ENCODE measurements at regions not wholly inside any gene's neighbourhood (a gene's known extent, or its start where the extent isn't known, plus 50 kb on each side); places are given as distances from the start of the nearest gene placed in this dataset.

DNA sequence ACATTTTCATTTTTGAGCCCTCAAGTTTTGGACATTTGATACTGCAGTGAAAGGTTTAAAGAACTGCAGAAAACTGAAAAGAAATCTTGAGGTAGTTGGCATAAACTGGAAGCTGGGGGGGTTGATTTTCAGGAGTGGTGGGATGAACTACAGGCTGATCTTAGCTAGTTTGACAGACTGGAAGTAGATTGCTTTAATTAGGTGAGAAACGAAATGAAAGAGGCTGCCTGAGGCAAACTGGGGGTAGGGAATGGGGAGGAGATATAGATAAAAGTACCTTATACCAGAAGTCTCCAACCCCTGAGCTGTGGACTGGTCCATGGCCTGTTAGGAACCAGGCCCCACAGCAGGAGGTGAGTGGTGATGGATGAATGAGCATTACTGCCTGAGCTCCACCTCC is 101.4 kb upstream of the SPEF2 start:
- no peaks in the 10 kb centered on the region for H3K9me3 ChIP-seq (ENCODE audit: control insufficient read depth, low read length)
- H3K4me1 ChIP-seq (ENCODE audit: control insufficient read depth, insufficient read depth, low read length): no peaks in the 10 kb centered on the region
- H3K36me3 ChIP-seq (ENCODE audit: control insufficient read depth, insufficient read depth, low read length): no peaks in the 10 kb centered on the region
- no peak overlapping the region for H3K4me3 ChIP-seq (ENCODE audit: insufficient read depth, low read depth, low read length)
- H3K27me3 ChIP-seq (ENCODE audit: control insufficient read depth, insufficient read depth, low read length, poor library complexity, severe bottlenecking): no peaks in the 10 kb centered on the region
- WGBS, 2 experiments: 33 to 56% methylated on average over 1 of the region's 1 CpG
- no peak overlapping the region for H3K27ac ChIP-seq (ENCODE audit: insufficient read depth, low read depth, low read length, poor library complexity, severe bottlenecking)

DNA sequence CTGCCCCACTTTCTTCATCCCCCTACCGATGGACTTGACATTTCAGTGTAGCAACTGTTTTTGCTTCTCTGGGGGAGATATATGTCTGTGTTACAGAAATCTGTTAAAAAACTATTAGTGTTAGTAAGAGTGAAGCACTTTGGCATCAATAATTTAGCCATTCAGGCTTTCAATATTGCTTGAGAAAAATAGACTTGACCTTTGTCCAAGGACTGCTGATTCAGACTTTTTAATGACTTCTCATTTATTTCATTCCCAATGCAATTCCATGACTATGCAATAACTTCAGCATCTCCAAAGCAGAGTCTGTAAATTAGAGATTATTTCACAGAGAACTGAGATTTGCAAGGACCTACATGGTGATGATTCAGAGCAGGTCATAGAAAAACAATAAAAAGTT is 104.1 kb upstream of the SPEF2 start:
- Histone ChIP-seq H3K36me3 (ENCODE audit: control insufficient read depth, insufficient read depth, low read length) (no peaks in the 10 kb centered on the region), H3K27ac (ENCODE audit: insufficient read depth, low read depth, low read length, poor library complexity, severe bottlenecking) (no peak overlapping the region), H3K9me3 (ENCODE audit: control insufficient read depth, low read length) (no peaks in the 10 kb centered on the region), H3K4me1 (ENCODE audit: control insufficient read depth, insufficient read depth, low read length) (no peaks in the 10 kb centered on the region), H3K27me3 (ENCODE audit: control insufficient read depth, insufficient read depth, low read length, poor library complexity, severe bottlenecking) (no peaks in the 10 kb centered on the region), H3K4me3 (ENCODE audit: insufficient read depth, low read depth, low read length) (no peak overlapping the region)
- WGBS, 2 experiments: 100% methylated on average over 1 of the region's 1 CpG

DNA sequence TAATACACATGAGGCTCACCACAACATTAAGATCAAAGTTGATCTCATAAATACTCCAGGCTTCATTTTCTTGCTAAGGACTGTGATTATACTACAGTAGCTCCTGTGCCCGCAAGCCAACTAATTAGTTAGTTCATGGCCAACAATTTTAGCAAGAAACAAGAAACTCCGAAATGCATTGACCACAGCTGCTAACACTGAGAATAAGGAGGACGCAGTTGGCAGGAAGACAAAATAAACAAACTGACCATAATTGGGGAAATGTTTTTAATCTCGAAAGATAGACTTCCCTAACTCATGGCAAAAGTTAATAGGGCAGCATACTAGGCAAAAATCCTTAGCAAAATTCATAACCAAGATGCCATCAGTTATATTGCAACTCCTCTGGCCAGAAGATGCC is 115.5 kb upstream of the SPEF2 start:
- H3K9me3 ChIP-seq (ENCODE audit: control insufficient read depth, low read length): no peaks in the 10 kb centered on the region
- no peak overlapping the region for H3K27ac ChIP-seq (ENCODE audit: insufficient read depth, low read depth, low read length, poor library complexity, severe bottlenecking)
- WGBS, 2 experiments: 90 to 93% methylated on average over 4 of the region's 4 CpGs
- H3K27me3 ChIP-seq (ENCODE audit: control insufficient read depth, insufficient read depth, low read length, poor library complexity, severe bottlenecking): no peaks in the 10 kb centered on the region
- H3K4me3 ChIP-seq (ENCODE audit: insufficient read depth, low read depth, low read length): no peak overlapping the region
- no peaks in the 10 kb centered on the region for H3K36me3 ChIP-seq (ENCODE audit: control insufficient read depth, insufficient read depth, low read length)
- H3K4me1 ChIP-seq (ENCODE audit: control insufficient read depth, insufficient read depth, low read length): no peaks in the 10 kb centered on the region

DNA sequence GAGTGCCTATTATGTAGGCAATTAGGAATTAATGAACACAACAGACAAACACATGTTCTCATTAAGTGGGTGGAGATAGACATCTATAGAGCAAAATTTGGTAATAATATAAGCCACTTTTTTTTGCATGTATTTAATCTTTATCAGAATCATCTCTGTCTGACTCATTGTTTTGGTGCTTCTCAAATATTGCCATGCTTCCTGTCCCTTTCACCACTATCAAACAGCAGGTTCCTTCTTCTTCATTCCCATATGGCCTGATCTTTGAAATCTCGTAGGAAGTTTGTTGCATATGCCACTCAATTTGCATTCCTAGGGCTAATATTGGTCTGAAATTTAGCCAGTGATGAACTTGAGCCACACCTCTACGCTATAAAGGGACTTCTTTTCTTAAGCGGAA is 128.9 kb upstream of the SPEF2 start:
- Histone ChIP-seq H3K27me3 (ENCODE audit: control insufficient read depth, insufficient read depth, low read length, poor library complexity, severe bottlenecking) (no peaks in the 10 kb centered on the region), H3K4me1 (ENCODE audit: control insufficient read depth, insufficient read depth, low read length) (peaks cover 7% of the 10 kb centered on the region), H3K27ac (ENCODE audit: insufficient read depth, low read depth, low read length, poor library complexity, severe bottlenecking) (no peak overlapping the region), H3K36me3 (ENCODE audit: control insufficient read depth, insufficient read depth, low read length) (no peaks in the 10 kb centered on the region), H3K4me3 (ENCODE audit: insufficient read depth, low read depth, low read length) (no peak overlapping the region), H3K9me3 (ENCODE audit: control insufficient read depth, low read length) (no peaks in the 10 kb centered on the region)
- 94 to 96% methylated on average over 3 of the region's 3 CpGs for WGBS, 2 experiments

DNA sequence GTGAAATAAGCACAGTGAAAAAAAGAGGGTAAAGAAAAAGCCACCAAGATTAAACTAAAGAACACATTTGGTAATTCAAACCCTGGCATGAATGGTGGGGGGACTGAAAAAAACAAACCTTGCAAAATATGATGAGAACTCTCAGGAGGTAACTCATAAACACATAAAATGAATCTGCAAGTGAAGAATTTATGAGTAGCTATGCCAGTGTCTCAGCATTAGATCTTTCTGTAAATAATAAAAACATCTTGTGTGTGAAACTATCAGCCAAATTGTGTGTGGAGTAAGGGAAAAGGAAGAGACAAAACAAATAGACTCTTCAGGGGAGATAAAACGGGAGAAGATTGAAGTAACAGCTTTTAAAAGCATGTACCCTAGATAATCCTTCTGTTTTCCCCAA is 129.6 kb upstream of the SPEF2 start:
- H3K4me1 ChIP-seq (ENCODE audit: control insufficient read depth, insufficient read depth, low read length): peaks cover 7% of the 10 kb centered on the region
- H3K9me3 ChIP-seq (ENCODE audit: control insufficient read depth, low read length): no peaks in the 10 kb centered on the region
- H3K27ac ChIP-seq (ENCODE audit: insufficient read depth, low read depth, low read length, poor library complexity, severe bottlenecking): no peak overlapping the region
- WGBS, 2 experiments: 73 to 84% methylated on average over 1 of the region's 1 CpG
- no peak overlapping the region for H3K4me3 ChIP-seq (ENCODE audit: insufficient read depth, low read depth, low read length)
- H3K27me3 ChIP-seq (ENCODE audit: control insufficient read depth, insufficient read depth, low read length, poor library complexity, severe bottlenecking): no peaks in the 10 kb centered on the region
- no peaks in the 10 kb centered on the region for H3K36me3 ChIP-seq (ENCODE audit: control insufficient read depth, insufficient read depth, low read length)

DNA sequence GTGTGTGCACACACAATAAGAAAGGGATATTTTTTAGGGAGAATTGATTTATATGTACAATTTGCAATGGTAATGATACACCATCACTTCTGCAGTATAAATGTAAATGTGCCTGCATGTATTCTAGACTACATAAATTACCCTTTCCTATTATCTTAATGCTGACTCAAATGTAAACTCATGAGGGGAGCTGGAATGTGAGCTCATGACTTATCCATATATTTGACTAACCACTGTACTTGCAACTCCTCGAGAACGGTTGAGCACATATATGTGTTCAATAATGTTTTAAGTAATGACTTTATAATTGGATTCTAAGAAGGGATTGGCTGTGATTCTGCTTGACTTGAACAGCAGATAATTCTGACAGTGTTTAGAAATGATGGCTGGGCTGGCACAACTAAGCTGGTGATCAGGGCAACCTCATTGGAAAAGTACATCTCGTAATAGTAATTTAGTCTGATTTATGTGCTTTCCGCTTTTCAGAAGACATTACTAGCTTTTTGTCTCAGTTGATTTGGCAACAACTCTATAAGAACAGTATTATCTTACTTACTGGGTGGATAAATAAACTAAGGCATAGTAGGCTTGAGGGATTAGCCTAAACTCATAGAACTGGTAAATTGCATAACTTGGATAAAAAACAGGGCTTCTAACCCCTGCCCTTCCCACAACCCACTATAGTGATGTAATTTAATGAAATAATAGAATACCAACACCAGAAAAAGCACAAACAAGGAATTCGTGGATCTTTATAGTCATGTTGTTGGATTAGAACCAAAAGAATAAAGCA is 130.2 kb upstream of the SPEF2 start:
- H3K27ac ChIP-seq (ENCODE audit: insufficient read depth, low read depth, low read length, poor library complexity, severe bottlenecking): no peak overlapping the region
- 93 to 97% methylated on average over 3 to 5 of the region's 5 CpGs for WGBS, 2 experiments
- H3K4me1 ChIP-seq (ENCODE audit: control insufficient read depth, insufficient read depth, low read length): peaks cover 7% of the 10 kb centered on the region
- H3K4me3 ChIP-seq (ENCODE audit: insufficient read depth, low read depth, low read length): no peak overlapping the region
- no peaks in the 10 kb centered on the region for H3K36me3 ChIP-seq (ENCODE audit: control insufficient read depth, insufficient read depth, low read length)
- H3K27me3 ChIP-seq (ENCODE audit: control insufficient read depth, insufficient read depth, low read length, poor library complexity, severe bottlenecking): no peaks in the 10 kb centered on the region
- no peaks in the 10 kb centered on the region for H3K9me3 ChIP-seq (ENCODE audit: control insufficient read depth, low read length)

DNA sequence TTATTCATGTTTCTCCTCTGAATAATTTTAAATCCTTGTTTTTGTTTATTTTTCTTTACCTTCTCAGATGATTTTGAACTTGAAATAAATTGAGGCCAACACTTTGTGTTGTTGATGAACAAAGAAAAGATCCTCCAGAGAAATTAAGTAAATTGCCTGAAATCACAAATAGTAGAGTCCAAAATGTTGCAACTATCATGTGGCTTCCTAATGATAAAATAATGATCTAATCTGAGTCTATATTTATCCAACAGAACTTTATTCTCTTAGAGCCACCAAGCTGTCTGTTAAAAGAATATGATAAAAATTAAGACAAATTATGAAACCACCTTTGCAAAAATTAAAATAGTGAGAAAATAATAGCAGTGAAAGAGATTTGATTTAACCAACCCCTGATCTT is 132.2 kb upstream of the SPEF2 start:
- Histone ChIP-seq H3K36me3 (ENCODE audit: control insufficient read depth, insufficient read depth, low read length) (no peaks in the 10 kb centered on the region), H3K4me1 (ENCODE audit: control insufficient read depth, insufficient read depth, low read length) (peaks cover 7% of the 10 kb centered on the region), H3K27me3 (ENCODE audit: control insufficient read depth, insufficient read depth, low read length, poor library complexity, severe bottlenecking) (no peaks in the 10 kb centered on the region)

DNA sequence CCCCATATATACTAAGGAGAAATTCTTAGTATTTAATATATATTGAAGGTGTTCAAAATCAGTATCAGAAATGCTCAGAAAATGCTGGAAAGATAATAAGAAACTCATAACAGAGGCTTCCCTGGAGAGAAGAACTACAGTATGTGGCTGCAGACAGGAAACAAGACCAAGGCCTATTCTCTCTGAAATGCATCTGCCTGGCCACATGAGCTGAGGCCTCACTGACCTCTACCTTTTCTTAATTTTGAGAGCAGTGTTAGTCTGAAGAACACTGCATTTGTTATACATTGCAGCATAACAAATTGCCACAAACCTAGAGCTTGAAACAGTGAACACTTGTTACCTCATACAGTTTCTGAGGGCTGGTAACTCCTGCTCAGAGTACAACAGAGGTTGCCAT is 133.4 kb upstream of the SPEF2 start:
- Histone ChIP-seq H3K27ac (ENCODE audit: insufficient read depth, low read depth, low read length, poor library complexity, severe bottlenecking) (no peak overlapping the region), H3K4me3 (ENCODE audit: insufficient read depth, low read depth, low read length) (no peak overlapping the region), H3K36me3 (ENCODE audit: control insufficient read depth, insufficient read depth, low read length) (no peaks in the 10 kb centered on the region), H3K4me1 (ENCODE audit: control insufficient read depth, insufficient read depth, low read length) (peaks cover 7% of the 10 kb centered on the region), H3K9me3 (ENCODE audit: control insufficient read depth, low read length) (no peaks in the 10 kb centered on the region), H3K27me3 (ENCODE audit: control insufficient read depth, insufficient read depth, low read length, poor library complexity, severe bottlenecking) (no peaks in the 10 kb centered on the region)

More for the DNA sequence above, 132.2 kb upstream of the SPEF2 start:
- H3K27ac ChIP-seq (ENCODE audit: insufficient read depth, low read depth, low read length, poor library complexity, severe bottlenecking): no peak overlapping the region
- H3K9me3 ChIP-seq (ENCODE audit: control insufficient read depth, low read length): no peaks in the 10 kb centered on the region
- H3K4me3 ChIP-seq (ENCODE audit: insufficient read depth, low read depth, low read length): no peak overlapping the region

DNA sequence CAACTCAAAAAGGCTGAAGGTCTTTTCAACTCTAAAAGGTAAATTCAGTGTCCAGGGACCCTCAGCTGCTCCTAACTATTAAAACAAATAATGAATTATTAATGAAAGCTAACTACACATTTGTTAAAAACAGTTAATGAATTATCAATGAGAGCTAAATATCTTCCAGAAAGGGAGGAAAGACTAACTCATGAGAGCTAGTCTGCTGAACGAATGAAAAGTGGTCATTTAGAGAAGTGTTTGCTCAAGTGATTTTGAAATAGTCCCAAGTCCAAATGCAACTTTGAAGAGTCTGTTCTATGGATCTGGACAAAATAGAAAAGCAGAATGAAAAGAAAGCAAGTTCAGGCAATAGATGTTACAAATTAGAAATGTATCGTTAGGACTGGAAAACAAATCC is 133.9 kb upstream of the SPEF2 start:
- no peaks in the 10 kb centered on the region for H3K27me3 ChIP-seq (ENCODE audit: control insufficient read depth, insufficient read depth, low read length, poor library complexity, severe bottlenecking)
- H3K36me3 ChIP-seq (ENCODE audit: control insufficient read depth, insufficient read depth, low read length): no peaks in the 10 kb centered on the region
- no peaks in the 10 kb centered on the region for H3K9me3 ChIP-seq (ENCODE audit: control insufficient read depth, low read length)
- H3K27ac ChIP-seq (ENCODE audit: insufficient read depth, low read depth, low read length, poor library complexity, severe bottlenecking): no peak overlapping the region
- H3K4me1 ChIP-seq (ENCODE audit: control insufficient read depth, insufficient read depth, low read length): peaks cover 7% of the 10 kb centered on the region
- 85 to 99% methylated on average over 2 of the region's 2 CpGs for WGBS, 2 experiments
- no peak overlapping the region for H3K4me3 ChIP-seq (ENCODE audit: insufficient read depth, low read depth, low read length)

DNA sequence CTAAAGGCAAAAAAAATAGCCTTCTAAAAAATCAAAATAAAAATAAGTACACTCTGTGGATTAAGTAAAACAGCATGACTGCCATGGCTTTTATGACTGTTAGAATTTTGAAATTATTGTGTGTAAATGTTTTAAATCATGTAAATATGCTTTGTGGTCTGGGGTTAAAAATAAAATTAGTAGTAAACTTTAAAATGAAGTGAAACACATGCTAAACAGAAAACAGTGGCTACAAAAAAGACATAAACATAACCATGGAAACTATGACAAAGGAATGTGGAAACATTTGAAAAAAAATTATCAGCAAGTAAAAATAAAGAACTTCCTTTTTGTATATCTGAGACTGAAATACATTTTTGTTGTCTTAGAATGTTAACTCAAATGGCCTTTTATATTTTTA is 134.5 kb upstream of the SPEF2 start:
- Histone ChIP-seq H3K36me3 (ENCODE audit: control insufficient read depth, insufficient read depth, low read length) (no peaks in the 10 kb centered on the region), H3K27ac (ENCODE audit: insufficient read depth, low read depth, low read length, poor library complexity, severe bottlenecking) (no peak overlapping the region), H3K4me1 (ENCODE audit: control insufficient read depth, insufficient read depth, low read length) (peaks cover 7% of the 10 kb centered on the region), H3K9me3 (ENCODE audit: control insufficient read depth, low read length) (no peaks in the 10 kb centered on the region), H3K4me3 (ENCODE audit: insufficient read depth, low read depth, low read length) (no peak overlapping the region), H3K27me3 (ENCODE audit: control insufficient read depth, insufficient read depth, low read length, poor library complexity, severe bottlenecking) (no peaks in the 10 kb centered on the region)

Measured in ectodermal cell (in vitro differentiated cells).